ENCODE measurements at regions not wholly inside any gene's neighbourhood (a gene's known extent, or its start where the extent isn't known, plus 50 kb on each side); places are given as distances from the start of the nearest gene placed in this dataset.
"Not testable (repeated sequence)": the region's sequence is repeated elsewhere in the genome, so short reads cannot be mapped to it uniquely, and the experiment has no call there.

- no peak for DNase-seq (ENCODE audit: low spot score, unreplicated experiment)
- Mint-ChIP-seq H3K27me3 (peaks cover 1% of the 10 kb centered on the region), H3K27ac (peak overlapping the region; percentile 21), H3K4me1 (ENCODE audit: low read depth) (peaks cover 3% of the 10 kb centered on the region), H3K4me3 (ENCODE audit: low read depth) (no peak overlapping the region), H3K36me3 (ENCODE audit: insufficient read depth) (no peaks in the 10 kb centered on the region), H3K9me3 (ENCODE audit: low read depth) (peaks cover 3% of the 10 kb centered on the region)
- no peak for TF ChIP-seq CTCF (IDR thresholded peaks at IDR 0.05; ENCODE audit: unreplicated experiment)
Measured at GRCh38 chr2:101630224-101630949, 67.1 kb upstream of the MAP4K4 start.

GRCh38 chr2:101628030-101628392, 69.5 kb upstream of the MAP4K4 start:
- Mint-ChIP-seq H3K9me3 (ENCODE audit: low read depth) (peaks cover 3% of the 10 kb centered on the region), H3K36me3 (ENCODE audit: insufficient read depth) (no peaks in the 10 kb centered on the region), H3K4me3 (ENCODE audit: low read depth) (no peak overlapping the region), H3K27me3 (peaks cover 3% of the 10 kb centered on the region), H3K4me1 (ENCODE audit: low read depth) (peaks cover 6% of the 10 kb centered on the region), H3K27ac (no peak overlapping the region)
- TF ChIP-seq CTCF (IDR thresholded peaks at IDR 0.05; ENCODE audit: unreplicated experiment) = no peak
- no peak for DNase-seq (ENCODE audit: low spot score, unreplicated experiment)

DNA sequence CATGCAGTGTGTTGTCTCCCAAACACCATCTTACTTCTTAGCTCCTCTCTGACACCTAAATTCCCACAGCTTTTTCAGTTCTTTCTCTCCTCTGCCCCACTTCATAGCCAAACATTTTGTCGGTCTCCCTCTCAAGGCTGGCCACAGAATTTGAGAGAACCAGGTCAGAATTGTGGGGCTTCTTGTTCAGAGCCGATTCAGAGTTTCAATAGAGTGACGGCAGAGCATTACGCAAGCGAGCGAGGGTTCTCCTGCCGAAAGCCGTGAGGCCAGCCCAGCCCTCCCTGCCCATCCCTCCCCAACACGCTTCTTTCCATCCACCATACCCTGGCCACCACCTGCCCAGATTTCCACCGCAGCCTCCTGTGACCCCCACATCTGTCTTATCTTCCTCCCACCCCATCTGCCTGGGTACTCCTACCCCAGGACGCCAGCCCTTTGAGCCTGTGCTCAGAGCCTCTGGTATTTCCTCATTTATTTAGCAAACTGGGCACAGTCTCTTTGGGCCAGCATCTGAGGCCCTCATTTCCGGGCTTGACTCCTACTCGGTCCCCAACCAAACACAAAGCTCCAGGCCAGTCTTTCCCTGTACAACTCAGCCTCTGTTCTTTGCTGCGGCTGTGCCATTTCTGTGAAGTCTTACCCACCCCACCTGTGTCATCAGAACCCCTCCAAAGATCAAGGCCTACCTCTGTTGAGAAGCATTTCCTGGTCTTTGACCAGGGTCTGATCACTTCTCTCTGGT, 70.0 kb upstream of the MAP4K4 start:
- Mint-ChIP-seq H3K27me3 (peaks cover 3% of the 10 kb centered on the region), H3K36me3 (ENCODE audit: insufficient read depth) (no peaks in the 10 kb centered on the region), H3K27ac (peak overlapping the region; percentile 35), H3K9me3 (ENCODE audit: low read depth) (peaks cover 3% of the 10 kb centered on the region), H3K4me3 (ENCODE audit: low read depth) (no peak overlapping the region), H3K4me1 (ENCODE audit: low read depth) (peaks cover 6% of the 10 kb centered on the region)
- TF ChIP-seq CTCF (IDR thresholded peaks at IDR 0.05; ENCODE audit: unreplicated experiment) = no peak
- DNase-seq (ENCODE audit: low spot score, unreplicated experiment) = no peak

GRCh38 chr2:101625814-101626213, 71.7 kb upstream of the MAP4K4 start:
- not testable (repeated sequence) for H3K27ac Mint-ChIP-seq; H3K9me3 Mint-ChIP-seq (ENCODE audit: low read depth); DNase-seq (ENCODE audit: low spot score, unreplicated experiment); H3K4me3 Mint-ChIP-seq (ENCODE audit: low read depth); H3K4me1 Mint-ChIP-seq (ENCODE audit: low read depth); H3K36me3 Mint-ChIP-seq (ENCODE audit: insufficient read depth); H3K27me3 Mint-ChIP-seq

GRCh38 chr2:101625387-101625786, 72.1 kb upstream of the MAP4K4 start:
- Mint-ChIP-seq H3K27me3 (peaks cover 3% of the 10 kb centered on the region), H3K36me3 (ENCODE audit: insufficient read depth) (no peaks in the 10 kb centered on the region), H3K4me1 (ENCODE audit: low read depth) (peaks cover 8% of the 10 kb centered on the region), H3K9me3 (ENCODE audit: low read depth) (peaks cover 3% of the 10 kb centered on the region), H3K4me3 (ENCODE audit: low read depth) (no peak overlapping the region), H3K27ac (no peak overlapping the region)
- DNase-seq (ENCODE audit: low spot score, unreplicated experiment) = no peak
- no peak for TF ChIP-seq CTCF (IDR thresholded peaks at IDR 0.05; ENCODE audit: unreplicated experiment)
